ENCODE measurements at regions not wholly inside any gene's neighbourhood (a gene's known extent, or its start where the extent isn't known, plus 50 kb on each side); places are given as distances from the start of the nearest gene placed in this dataset.
"Not testable (repeated sequence)": the region's sequence is repeated elsewhere in the genome, so short reads cannot be mapped to it uniquely, and the experiment has no call there.

DNA sequence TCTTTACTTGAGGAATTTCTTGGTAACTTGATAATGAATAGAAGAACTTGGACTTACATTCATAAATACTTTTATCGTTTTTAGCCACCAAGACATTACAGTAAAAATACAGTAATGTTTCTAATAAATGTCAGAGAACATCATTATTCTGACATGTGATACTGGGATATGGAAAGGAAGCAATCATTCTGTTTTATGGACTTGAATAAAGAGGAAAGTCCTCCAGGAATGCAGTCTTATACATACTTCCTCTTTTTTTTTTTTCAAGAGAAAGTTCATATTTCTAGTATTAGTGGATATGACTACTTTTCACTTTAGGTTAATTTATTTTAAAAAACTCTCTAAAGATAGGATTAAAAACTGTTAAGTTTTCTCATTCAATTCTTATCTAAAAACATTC is 220.0 kb upstream of the SEMA3C start:
- DNase-seq (ENCODE audit: low spot score): no peak

- no peak for DNase-seq (ENCODE audit: low spot score)
Observed at GRCh38 chr7:81135324-81135723, 216.5 kb upstream of the SEMA3C start.

- DNase-seq (ENCODE audit: low spot score): no peak
Observed at GRCh38 chr7:81128011-81128410, 209.2 kb upstream of the SEMA3C start.

GRCh38 chr7:81120803-81121202 is 202.0 kb upstream of the SEMA3C start:
- no peak for DNase-seq (ENCODE audit: low spot score)

- DNase-seq (ENCODE audit: low spot score): no peak
Observed at GRCh38 chr7:81120111-81120510, 201.3 kb upstream of the SEMA3C start.

DNA sequence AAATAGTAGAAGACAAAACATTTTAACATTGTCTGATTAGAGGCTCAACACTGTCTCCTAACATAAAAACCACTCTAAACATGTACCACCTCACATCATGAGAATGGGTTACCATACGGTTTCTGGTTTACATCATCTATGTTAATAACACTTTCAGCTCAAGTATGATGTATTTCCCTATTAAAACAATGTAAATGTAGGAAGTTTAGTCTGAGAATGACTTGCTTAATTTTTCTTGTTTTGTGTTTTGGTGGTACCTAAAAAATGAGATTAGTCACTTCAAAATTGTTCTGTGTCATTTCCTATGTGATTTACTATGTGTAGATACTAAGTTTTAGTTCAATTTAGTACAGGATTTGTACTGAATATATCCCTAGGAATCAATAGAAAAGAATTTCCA is 195.8 kb upstream of the SEMA3C start:
- no peak for DNase-seq (ENCODE audit: low spot score)

- DNase-seq (ENCODE audit: low spot score): no peak
Observed at GRCh38 chr7:81112731-81113130, 193.9 kb upstream of the SEMA3C start.

DNA sequence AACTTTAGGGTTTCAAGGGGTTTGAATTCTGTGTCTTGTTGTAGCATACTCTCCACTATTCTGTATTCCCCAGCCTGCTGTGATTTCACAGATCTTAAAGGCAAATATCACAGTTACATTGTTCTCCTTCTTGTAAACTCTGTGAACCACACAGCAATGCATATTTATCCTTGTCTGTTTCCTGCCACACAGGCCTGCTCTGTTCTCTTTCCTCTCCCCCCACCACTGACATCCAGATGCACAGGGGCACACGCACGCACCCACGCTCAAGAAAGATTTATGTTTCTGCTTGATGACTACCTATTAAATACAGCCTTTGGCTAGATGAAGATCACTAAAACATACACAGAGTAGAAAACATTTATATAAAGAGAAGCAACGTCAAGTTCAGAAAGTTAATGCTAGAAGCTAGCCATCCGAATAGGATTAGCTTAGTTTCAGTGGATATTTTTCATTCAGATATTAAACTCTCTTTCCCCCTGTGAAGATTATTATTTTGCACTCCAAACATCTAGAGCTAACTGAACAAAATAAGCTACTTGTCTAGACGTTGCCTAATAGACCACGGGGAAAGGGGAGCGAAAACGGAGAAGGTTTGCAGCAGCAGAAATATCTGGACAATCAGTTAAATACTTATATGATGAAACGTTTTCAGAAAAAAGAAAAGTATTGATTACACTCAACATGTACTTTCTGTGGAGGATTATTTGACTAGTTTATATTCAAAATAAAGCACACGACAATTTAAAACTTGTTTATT is 193.1 kb upstream of the SEMA3C start:
- no peak for DNase-seq (ENCODE audit: low spot score)

DNA sequence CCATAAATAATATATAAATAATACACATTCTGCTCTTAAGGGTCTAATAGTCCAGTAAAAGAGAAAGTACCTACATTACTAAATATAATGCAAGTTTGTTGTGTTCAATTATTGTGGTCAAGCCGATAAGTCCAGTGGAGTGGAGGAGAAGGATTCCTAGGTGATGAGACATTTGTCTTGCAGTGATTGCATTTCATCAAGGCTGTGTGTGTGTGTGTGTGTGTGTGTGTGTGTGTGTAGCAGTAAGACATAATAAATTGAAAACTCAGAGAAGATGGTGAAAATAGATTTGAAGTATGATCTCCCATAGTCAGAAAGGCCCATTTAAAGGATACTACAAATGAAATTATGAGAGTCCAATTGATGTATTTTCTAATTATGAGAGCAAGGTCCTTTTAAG is 192.5 kb upstream of the SEMA3C start:
- DNase-seq (ENCODE audit: low spot score): no peak

GRCh38 chr7:81110673-81111072 is 191.8 kb upstream of the SEMA3C start:
- DNase-seq (ENCODE audit: low spot score): no peak

- no peak for DNase-seq (ENCODE audit: low spot score)
Observed at GRCh38 chr7:81098213-81098612, 179.4 kb upstream of the SEMA3C start.

- no peak for DNase-seq (ENCODE audit: low spot score)
Observed at GRCh38 chr7:81094952-81095351, 176.1 kb upstream of the SEMA3C start.

DNA sequence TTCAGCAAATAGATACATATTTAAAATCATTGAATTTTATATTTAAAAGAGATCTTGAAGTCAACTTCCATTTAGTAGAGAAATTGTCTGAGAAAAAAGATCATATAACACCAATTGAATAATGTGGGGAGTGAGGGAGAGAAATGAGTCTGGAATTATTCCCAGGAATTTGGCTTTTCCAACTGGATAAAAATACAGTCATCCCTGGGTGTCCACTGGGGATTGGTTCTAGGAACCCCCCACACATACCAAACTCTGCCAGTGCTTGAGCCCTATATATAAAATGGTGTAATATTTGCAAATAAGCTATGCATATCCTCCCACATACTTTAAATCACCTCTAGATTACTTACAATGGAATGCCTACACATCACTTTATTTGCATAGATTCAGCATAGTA is 162.8 kb upstream of the SEMA3C start:
- DNase-seq (ENCODE audit: low spot score): no peak

DNA sequence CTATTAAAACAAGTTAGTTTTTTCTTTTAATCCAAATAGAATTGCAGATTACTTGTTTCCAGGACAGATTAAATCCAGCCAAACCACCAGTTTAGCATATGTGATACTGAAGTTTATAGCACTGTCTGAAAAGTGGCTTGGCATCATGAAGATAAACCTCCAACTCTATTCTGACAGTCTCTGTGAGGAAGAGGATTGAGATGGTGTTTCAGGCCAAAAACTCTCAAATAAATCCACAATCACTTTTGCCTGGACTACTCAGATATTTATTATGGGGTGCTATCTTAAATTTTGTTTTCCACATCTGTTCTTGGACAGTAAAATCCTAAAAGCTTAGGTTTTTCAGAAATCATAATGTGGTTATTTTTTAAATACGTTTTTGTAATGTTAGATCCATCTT is 161.7 kb upstream of the SEMA3C start:
- no peak for DNase-seq (ENCODE audit: low spot score)

DNA sequence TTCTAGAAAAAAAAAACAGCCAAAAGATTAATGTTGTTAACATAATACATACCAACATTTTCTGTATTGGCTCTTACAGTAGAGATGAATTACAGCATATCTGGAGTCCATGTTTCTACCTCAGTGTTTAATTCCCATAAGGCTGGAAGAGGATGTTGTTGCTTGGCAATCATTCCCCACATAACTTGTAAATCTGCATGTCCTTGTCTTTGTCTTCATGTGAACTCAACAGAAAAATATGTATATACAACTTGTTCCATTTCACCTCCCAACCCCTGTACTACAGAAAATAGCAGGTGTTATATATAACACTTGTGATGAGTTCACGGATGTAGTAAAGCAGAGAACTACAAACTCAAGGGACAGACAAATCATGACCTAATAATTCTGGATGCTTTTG is 160.9 kb upstream of the SEMA3C start:
- DNase-seq (ENCODE audit: low spot score): no peak

DNA sequence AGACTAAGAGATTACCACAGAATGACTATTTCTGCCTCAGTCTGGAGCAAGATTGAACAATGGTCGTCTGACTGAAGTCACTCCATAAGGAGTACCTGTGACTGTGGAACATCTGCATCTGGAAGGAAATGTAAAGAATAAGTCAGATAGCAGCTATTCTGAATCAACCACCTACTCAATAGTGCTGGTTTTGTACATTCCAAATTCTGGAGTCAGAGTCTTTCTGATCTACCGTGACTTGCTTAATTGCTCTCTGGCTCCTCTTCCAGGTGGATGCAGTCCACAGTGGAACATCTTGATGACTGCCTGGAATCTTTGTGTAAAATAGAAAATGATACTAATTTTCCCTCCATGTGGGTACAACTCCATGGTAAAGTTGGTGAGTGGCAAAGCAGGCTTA is 156.3 kb upstream of the SEMA3C start:
- DNase-seq (ENCODE audit: low spot score): no peak

GRCh38 chr7:81074406-81074805 is 155.6 kb upstream of the SEMA3C start:
- no peak for DNase-seq (ENCODE audit: low spot score)

DNA sequence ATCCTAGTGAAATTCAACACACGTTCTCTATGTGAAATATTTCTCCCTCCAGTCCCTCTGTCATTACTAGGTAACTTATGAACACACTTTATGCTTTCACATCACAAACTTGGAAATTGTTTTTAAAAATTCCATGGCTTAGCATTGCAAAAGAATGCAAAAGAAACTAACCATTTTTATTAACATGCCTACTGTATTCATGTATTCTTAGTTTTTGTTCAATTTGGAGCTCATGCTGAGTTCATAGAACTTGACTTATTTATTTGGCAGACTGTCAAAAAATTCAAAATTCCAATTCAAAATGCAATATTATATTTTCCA is 155.0 kb upstream of the SEMA3C start:
- no peak for DNase-seq (ENCODE audit: low spot score)

GRCh38 chr7:81070956-81071355 is 152.1 kb upstream of the SEMA3C start:
- no peak for DNase-seq (ENCODE audit: low spot score)

DNA sequence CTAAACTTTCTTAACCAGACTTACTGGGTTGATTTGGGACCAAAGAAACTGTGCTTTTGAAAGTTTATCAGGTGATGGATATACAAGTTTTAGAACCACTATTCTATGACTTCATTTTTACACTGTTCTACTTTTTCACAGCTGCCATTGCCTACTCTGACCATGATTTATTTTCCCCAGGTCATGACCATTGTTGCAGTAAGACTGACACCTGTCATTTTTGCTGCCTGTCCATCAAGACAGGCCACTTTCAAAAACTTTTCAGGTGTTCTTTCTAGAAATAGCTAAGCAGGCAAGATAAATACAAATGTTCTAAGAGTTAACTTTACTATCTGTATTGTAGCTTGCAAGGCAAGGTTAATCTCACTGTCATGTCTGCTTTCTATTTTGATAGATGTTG is 147.9 kb upstream of the SEMA3C start:
- no peak for DNase-seq (ENCODE audit: low spot score)

- DNase-seq (ENCODE audit: low spot score): no peak
Observed at GRCh38 chr7:81064426-81064825, 145.6 kb upstream of the SEMA3C start.

- DNase-seq (ENCODE audit: low spot score): no peak
Observed at GRCh38 chr7:81062755-81063154, 143.9 kb upstream of the SEMA3C start.

- DNase-seq (ENCODE audit: low spot score): not testable (repeated sequence)
Observed at GRCh38 chr7:81057469-81057868, 138.6 kb upstream of the SEMA3C start.

GRCh38 chr7:81053623-81054022 is 134.8 kb upstream of the SEMA3C start:
- no peak for DNase-seq (ENCODE audit: low spot score)
